Activated naive CD4-positive, alpha-beta T cell treated with anti-CD3 and anti-CD28 coated beads, Interleukin-2, amount 50 U/mL, for 72 hours (primary cell): ENCODE measurements at regions not wholly inside any gene's neighbourhood (a gene's known extent, or its start where the extent isn't known, plus 50 kb on each side); places are given as distances from the start of the nearest gene placed in this dataset.

Source experiments
- ATAC-seq, 2 donors: fragments of 150-1000 bp; cut with Tn5 transposase; 2 replicates each; pipeline ENCODE4 v1.10.0; 2021; ENCODE audit warnings: mild to moderate bottlenecking in 2 of 2, moderate library complexity in 2 of 2
- DNase-seq, 2 donors: peaks; one replicate each; pipeline ENCODE4 v3.0.0; 2021 to 2022; ENCODE audit warnings: low spot score in 2 of 2
- H3K27ac Mint-ChIP-seq, 2 donors: one replicate each; pipeline ENCODE4 v1.8.0; 2022; ENCODE audit warnings: mild to moderate bottlenecking in 2 of 2, mixed read lengths in 2 of 2
- H3K36me3 Mint-ChIP-seq, 2 donors: one replicate each; pipeline ENCODE4 v1.8.0; 2022; ENCODE audit warnings: mixed read lengths in 2 of 2
- H3K9me3 Mint-ChIP-seq, 2 donors: one replicate each; pipeline ENCODE4 v1.8.0; 2022; ENCODE audit warnings: mixed read lengths in 2 of 2

DNA sequence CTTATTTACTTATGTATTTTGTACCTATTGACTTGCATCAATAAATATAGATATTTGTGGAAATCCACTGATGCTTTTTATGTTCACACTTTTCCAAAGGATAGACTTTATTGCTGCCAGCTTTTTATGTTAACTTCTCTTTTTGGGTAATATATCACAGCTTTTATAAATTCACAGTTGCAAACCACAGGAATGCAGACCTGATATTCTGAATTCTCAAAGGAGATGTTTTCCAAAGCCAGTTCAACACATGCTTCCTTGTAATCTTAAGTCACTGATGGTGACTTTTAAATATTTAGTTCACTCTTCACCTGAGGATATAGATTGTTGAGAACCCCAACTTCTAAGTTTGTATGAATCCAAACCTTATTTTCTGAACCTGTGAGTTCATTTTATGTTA is 223.4 kb upstream of the PRR16 start:
- DNase-seq (no peak), ATAC-seq (no peak)
- no peaks in the 10 kb centered on the region for H3K36me3 Mint-ChIP-seq
- H3K27ac Mint-ChIP-seq = no peak overlapping the region
- peaks cover under 1 to 10% of the 10 kb centered on the region in 2 donors for H3K9me3 Mint-ChIP-seq

DNA sequence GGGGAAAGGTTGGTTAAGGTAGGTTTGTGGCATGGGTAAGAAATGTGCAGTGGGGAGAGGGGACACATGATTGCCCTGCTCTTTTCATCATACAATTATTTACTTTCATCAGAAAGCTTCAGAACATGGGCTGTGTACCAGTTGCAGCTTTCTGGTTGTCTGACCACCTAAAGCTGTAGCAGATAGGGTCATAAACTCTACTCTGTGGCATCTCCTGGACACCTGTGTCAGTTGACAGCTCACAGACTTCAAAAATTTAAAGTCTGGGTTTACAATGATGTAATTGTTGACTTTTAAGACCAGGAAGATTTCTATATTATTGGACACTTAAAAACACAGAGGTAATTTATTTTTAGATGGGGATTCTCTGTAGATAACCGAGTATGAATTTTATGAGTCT is 222.7 kb upstream of the PRR16 start:
- no peak for DNase-seq
- no peak overlapping the region for H3K27ac Mint-ChIP-seq
- no peaks in the 10 kb centered on the region for H3K36me3 Mint-ChIP-seq
- ATAC-seq = no peak
- H3K9me3 Mint-ChIP-seq = peaks cover 5 to 6% of the 10 kb centered on the region in 2 donors

DNA sequence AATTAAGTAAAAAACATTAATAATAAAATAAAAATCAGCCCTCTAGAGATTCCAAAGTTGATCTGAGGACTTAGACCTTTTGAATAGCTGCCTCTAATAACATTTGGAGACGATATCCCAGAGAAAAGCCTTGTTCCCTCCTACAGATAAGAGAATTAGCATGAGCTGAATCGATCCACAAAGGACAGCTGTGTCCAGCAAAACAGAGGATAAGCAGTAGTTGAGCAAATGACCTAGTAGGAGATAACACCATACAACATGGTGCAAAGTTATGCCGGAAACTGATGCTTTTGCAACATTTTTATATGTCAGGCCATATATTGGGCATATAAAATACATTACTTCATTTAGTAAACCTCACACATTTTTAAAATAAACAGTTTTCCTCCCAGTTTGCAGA is 212.2 kb upstream of the PRR16 start:
- no peak for ATAC-seq
- Mint-ChIP-seq H3K36me3 (no peaks in the 10 kb centered on the region), H3K9me3 (no peaks in the 10 kb centered on the region), H3K27ac (no peak overlapping the region)
- no peak for DNase-seq

DNA sequence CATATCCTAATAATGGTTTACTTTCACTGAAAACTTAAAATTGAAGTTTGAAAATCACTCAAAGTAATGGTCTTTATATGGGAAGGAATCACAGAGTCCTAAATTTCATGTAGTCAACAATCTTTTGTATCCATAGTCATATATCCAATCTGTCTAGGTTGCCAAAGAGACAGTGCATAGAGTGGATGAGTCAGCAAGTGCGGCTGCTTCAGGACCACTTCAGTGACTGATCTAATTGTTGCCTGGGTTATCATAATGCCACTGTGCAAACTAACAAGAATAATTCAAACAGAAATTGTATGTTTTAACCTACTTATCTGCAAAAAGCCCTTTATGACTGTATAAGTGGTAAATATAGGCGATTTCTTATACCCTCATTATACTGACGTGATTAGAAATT is 211.3 kb upstream of the PRR16 start:
- Mint-ChIP-seq H3K36me3 (no peaks in the 10 kb centered on the region), H3K9me3 (peaks cover 0 to 5% of the 10 kb centered on the region in 2 donors), H3K27ac (no peak overlapping the region)
- DNase-seq = no peak
- ATAC-seq = no peak

DNA sequence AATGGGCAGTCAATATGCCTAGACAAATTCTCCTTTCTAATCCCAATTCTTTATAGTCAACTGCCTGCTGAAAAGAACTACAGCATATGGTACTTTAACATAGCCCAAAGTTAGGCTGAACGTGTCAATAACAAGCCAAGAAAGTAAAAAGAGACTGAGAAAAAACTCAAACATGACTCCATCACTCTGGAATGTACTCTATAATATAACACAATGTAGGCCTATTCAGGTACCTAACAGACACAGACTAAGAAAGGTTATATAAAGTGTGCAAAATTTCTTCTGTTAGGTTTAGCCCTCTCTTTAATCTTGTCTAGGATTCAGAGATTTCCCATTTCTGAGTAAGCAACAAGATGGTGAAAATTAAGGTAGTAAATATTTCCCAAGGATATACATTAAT is 209.7 kb upstream of the PRR16 start:
- Mint-ChIP-seq H3K9me3 (peaks cover 0 to 5% of the 10 kb centered on the region in 2 donors), H3K27ac (no peak overlapping the region), H3K36me3 (no peaks in the 10 kb centered on the region)
- DNase-seq (no peak), ATAC-seq (no peak)

DNA sequence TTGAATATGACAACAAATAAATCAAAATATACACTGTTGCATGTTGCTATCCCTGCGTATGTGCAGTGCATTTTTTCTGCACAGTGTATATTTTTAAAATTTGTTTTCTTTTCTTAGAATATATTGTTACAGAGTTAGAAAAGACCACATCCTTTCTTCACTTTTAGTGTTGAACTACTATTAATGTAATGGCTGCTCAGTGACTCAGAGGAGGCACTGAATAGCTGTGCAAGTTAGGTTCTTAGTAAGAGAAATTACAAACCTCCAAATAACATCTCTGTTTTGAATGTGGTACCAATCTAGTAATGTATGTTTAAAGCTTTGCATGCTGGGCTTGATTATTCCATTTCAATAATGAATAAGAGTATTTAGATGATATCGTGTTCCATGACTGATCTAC is 208.9 kb upstream of the PRR16 start:
- H3K9me3 Mint-ChIP-seq = peaks cover 0 to 5% of the 10 kb centered on the region in 2 donors
- H3K27ac Mint-ChIP-seq = no peak overlapping the region
- DNase-seq (no peak), ATAC-seq (no peak)
- no peaks in the 10 kb centered on the region for H3K36me3 Mint-ChIP-seq

DNA sequence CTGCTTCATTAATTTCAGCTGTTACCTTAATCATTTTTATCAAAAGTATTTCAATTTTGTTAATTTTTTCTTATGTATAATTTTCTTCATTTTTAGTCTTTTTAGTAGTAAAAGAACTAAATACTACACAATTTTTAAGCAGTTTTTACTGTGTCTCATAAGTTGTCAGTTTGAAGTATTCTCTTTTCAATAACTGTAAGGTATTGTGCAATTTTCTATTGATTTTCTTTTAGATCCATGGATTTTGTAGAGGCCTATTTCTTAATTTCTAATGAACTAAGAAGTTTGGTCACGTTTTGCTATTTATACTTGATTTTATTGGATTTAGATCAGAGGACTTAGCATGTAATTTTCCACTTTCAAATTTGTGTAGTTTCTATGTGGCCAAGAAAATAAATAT is 207.7 kb upstream of the PRR16 start:
- Mint-ChIP-seq H3K36me3 (no peaks in the 10 kb centered on the region), H3K27ac (no peak overlapping the region), H3K9me3 (peaks cover 0 to 5% of the 10 kb centered on the region in 2 donors)
- DNase-seq (no peak), ATAC-seq (no peak)

DNA sequence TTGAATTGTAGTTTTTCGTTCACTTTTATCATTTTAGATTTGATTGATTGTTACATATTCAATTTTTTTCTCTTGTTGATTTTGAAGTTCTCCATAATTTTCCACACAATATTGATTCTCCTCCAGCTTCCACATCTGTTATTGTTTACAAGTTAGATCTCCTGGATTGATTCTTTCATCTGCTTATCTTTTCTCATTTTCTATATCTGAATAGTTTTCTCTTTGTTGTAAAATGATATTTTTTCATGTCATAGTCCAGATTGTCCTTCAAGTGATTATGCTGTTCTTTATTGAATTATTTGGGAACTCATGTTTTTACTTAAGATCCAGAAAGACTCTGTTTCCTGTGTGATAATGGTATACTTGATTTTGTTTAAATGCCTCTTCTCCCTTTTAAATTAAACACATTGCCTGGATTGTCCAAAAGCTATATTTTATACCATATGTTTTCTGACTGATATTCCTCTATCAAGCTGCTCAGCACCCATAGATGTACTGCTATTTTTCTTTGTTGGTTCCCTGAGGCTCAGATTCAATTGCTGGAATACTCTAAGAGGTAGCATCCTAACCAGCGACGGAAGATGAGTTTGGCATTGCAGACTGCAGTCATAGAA is 206.6 kb upstream of the PRR16 start:
- Mint-ChIP-seq H3K9me3 (peaks cover 0 to 5% of the 10 kb centered on the region in 2 donors), H3K36me3 (no peaks in the 10 kb centered on the region), H3K27ac (no peak overlapping the region)
- ATAC-seq = no peak
- DNase-seq = no peak

DNA sequence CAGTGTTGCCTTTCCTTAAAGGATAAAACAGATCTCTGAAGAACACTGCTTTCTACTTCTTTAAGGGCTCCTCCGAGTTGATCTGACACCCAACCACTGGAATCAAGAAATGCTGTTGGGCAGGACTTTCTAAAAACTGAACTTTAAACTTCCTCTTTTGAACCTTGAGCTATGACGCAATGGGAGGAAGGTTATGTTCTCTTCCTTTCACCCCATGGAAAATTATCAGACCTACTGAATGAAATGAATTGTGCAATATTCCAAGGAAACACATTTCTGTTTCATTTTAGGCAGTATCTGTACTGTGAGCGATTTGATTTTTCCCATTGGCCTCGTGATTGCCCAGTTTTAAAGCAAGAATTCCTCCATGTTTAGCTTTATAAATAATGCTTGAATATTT is 206.0 kb upstream of the PRR16 start:
- Mint-ChIP-seq H3K9me3 (peaks cover 0 to 5% of the 10 kb centered on the region in 2 donors), H3K36me3 (no peaks in the 10 kb centered on the region), H3K27ac (no peak overlapping the region)
- ATAC-seq = no peak
- no peak for DNase-seq

DNA sequence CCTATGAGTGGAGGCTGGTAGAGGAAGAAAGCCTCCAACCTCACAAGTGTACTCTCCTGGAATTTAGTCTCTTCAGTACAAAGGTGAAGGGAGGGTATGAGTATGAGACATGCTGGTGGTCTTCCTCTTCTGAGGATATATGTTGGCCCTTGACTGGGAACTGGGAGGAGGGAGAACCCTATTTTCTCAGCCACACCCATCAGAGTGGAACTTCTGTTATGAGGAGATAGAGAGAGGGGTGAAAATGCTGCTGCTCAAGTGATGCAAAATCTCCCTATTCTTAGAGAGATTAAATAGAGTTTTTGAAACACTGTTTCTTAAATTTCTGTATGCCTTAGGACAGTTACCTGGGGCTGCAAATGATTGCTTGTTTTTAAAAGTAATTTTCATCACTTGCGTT is 203.4 kb upstream of the PRR16 start:
- DNase-seq (no peak), ATAC-seq (no peak)
- Mint-ChIP-seq H3K27ac (no peak overlapping the region), H3K36me3 (no peaks in the 10 kb centered on the region), H3K9me3 (peaks cover 4 to 9% of the 10 kb centered on the region in 2 donors)

DNA sequence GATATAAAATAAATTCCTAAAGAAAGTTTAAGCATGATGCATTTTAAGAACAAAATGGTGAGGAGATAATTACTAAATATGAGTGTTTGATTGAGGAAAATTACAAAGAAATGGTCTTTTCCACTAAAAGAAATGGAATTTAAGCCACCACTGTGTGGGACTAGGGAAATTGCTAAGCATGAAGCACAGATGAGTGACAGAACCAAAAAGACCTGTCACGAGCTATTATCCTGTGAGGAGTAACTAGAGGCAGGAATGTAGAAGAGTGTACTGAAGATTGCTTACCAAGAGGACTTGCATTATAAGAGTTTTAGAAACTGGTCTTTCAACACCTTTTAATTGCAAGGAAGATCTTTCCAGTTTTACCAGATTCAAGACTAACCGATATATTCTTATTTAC is 193.6 kb upstream of the PRR16 start:
- H3K27ac Mint-ChIP-seq = no peak overlapping the region
- no peak for DNase-seq
- H3K36me3 Mint-ChIP-seq = peaks cover 0 to 5% of the 10 kb centered on the region in 2 donors
- ATAC-seq = no peak
- H3K9me3 Mint-ChIP-seq = peaks cover 12 to 20% of the 10 kb centered on the region in 2 donors

DNA sequence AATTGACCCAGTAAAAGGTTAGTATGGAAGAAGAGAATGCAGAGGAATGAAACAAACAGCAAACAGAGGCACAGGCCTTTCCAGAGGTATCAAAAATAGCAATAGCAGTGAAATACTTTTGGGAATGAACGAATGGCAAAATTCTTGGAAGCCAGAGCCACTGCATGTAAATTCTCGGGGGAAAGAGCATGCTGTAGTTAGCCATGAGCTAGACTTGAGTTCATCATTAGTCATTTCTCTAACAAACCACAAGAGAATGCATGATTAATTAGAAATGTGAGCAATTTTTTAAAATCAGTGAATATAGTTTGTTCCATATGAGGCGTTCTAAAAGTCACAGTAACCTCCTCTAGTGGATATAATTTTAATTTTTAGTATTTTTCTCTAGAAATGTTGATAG is 170.3 kb upstream of the PRR16 start:
- no peak for ATAC-seq
- H3K36me3 Mint-ChIP-seq = no peaks in the 10 kb centered on the region
- no peak overlapping the region for H3K27ac Mint-ChIP-seq
- DNase-seq = no peak
- H3K9me3 Mint-ChIP-seq = no peaks in the 10 kb centered on the region

DNA sequence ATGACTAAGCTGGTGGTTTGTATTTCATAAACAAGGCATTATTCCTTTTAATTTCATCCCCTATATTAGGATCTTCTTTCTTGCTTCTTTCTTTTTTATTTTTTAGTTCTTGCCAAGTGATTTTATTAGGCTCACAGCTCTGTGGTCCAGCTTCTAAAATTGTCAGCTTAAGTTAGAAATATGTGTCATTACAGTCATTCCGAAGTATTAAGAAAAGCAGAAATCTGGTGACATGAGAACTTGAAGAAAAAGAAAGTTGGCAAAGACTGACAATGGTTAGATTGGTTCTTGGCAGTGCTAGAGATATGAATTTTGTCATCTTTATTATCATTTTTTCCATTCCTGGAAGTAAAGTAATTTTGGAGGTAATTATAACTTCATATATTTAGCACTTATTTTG is 166.5 kb upstream of the PRR16 start:
- H3K9me3 Mint-ChIP-seq = no peaks in the 10 kb centered on the region

DNA sequence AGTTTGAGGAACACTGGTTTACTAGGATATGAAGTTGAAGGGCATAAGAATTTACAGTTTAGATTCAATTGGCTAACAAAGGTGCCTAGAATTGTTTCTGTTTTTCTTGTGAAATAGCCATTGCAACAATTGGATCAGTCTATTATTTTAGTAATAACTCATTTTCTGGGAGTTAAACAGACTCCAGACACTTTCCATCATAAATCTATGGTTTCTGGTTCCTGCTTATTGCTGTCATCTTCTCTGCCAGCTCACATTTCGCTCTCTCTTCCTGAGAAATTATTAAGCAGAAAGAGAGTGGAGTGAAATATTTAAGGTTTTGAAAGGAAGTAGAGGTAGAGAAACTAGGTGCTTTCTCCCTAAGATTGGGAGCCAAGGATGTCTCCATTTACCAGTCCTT is 165.1 kb upstream of the PRR16 start:
- no peak overlapping the region for H3K27ac Mint-ChIP-seq
- no peak for ATAC-seq
- no peak for DNase-seq
- H3K36me3 Mint-ChIP-seq = no peaks in the 10 kb centered on the region
- no peaks in the 10 kb centered on the region for H3K9me3 Mint-ChIP-seq

More for the DNA sequence above, 166.5 kb upstream of the PRR16 start:
- ATAC-seq (no peak), DNase-seq (no peak)
- Mint-ChIP-seq H3K27ac (no peak overlapping the region), H3K36me3 (no peaks in the 10 kb centered on the region)

DNA sequence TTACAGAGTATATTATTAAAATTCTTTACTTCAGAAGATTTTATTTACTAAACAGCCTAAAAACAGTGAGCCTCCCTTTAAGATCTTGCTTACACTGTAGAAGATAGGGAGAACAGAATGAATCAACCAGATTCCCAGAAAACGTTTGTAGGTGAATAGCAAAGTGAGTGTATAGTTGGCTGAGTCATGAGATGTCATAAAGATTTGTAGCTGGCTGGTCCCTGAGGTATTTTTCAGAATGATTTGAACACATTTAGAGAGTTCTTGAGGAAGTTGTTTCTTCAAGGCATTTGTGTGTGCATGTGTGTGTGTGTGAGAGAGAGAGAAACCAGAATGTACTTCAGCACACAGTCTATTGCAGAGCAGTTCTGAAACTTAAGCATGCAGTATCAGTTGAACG is 159.4 kb upstream of the PRR16 start:
- H3K27ac Mint-ChIP-seq = no peak overlapping the region

DNA sequence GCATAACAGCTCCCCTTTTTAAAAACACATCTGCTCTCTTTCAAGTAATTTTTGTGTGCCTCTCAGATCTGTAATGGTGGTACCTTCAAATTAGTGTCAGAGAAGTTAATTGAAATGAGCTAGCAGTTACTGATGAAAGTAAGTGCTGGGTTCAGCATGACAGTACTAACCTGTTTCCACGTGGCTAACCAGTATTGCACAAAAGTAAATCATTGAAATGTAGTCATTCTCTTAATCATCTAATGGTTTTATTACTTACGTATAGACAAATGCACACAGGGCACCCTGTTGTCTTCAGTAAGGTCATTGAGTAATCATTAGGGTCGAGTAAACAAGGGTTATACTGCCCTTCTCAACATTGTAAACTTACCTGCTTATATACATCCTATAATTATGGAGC is 157.8 kb upstream of the PRR16 start:
- no peaks in the 10 kb centered on the region for H3K36me3 Mint-ChIP-seq
- no peak overlapping the region for H3K27ac Mint-ChIP-seq
- no peaks in the 10 kb centered on the region for H3K9me3 Mint-ChIP-seq
- DNase-seq = no peak
- ATAC-seq = no peak

More for the DNA sequence above, 159.4 kb upstream of the PRR16 start:
- no peak for ATAC-seq
- H3K9me3 Mint-ChIP-seq = no peaks in the 10 kb centered on the region
- no peak for DNase-seq
- H3K36me3 Mint-ChIP-seq = no peaks in the 10 kb centered on the region

DNA sequence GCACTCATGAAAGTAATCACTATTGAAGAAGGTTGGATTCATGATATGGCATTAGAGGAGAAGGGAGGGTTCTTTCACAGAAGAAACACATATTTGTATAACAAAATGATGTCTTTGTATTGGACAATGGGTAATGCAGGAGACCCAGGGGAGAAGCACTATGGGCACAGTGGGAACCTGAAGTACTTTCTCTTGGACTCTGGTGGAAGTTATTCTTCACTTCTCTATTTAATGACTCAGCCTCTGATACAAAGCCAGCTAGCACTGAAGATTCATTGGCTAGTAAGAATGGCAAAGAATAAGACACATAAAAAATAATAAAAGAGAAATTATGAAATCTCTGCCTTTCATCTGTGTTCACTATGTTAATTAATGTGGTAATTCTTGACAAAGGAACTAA is 149.9 kb upstream of the PRR16 start:
- DNase-seq = no peak
- no peak for ATAC-seq

DNA sequence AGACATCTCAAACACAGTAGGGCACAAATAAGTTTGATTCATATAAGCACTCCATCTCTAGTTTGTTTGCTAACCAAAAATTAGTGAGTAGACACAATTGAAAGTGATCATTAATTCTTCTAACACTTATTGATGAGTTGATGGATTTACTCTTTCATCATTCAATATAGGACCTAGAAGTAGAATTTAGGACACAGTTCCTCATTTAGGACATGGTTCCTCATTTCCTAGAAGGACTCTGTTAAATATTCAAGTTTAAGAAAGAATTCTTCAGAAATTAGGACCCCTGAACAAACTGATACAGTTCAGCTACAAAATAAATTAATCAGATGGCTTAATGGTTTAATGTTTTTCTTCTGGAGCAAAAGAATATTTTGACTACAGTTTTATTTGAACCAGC is 143.5 kb upstream of the PRR16 start:
- no peaks in the 10 kb centered on the region for H3K36me3 Mint-ChIP-seq

More for the DNA sequence above, 149.9 kb upstream of the PRR16 start:
- Mint-ChIP-seq H3K27ac (no peak overlapping the region), H3K9me3 (peaks cover 13 to 14% of the 10 kb centered on the region in 2 donors), H3K36me3 (peaks cover 0 to 5% of the 10 kb centered on the region in 2 donors)

DNA sequence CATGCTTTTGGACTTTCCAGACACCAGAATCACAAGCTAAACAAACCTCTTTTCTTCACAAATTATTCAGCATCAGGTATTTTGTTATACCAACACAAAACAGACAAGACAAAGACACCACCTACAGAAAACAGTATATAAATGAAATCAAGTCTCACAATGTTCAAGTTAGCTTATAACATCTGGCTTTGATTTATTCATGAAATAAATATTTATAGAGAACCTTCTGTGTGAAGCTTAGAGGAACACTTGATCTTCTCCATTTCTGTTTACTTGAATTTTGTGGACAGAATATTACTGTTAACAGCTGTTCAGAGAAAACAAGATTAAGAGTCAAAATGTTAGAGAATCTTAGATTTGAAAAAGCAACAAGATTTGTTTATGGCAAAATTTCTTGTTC is 137.4 kb upstream of the PRR16 start:
- no peaks in the 10 kb centered on the region for H3K36me3 Mint-ChIP-seq
- peaks cover 10 to 11% of the 10 kb centered on the region in 2 donors for H3K9me3 Mint-ChIP-seq
- DNase-seq (no peak), ATAC-seq (no peak)
- H3K27ac Mint-ChIP-seq = no peak overlapping the region

More for the DNA sequence above, 143.5 kb upstream of the PRR16 start:
- H3K9me3 Mint-ChIP-seq = peaks cover 4 to 6% of the 10 kb centered on the region in 2 donors
- no peak overlapping the region for H3K27ac Mint-ChIP-seq
- no peak for ATAC-seq
- DNase-seq = no peak
